ENCODE measurements at regions not wholly inside any gene's neighbourhood (a gene's known extent, or its start where the extent isn't known, plus 50 kb on each side); places are given as distances from the start of the nearest gene placed in this dataset.
A peak's percentile ranks its signal among the peaks of the same experiment; 100 is the strongest.
"Not testable (repeated sequence)": the region's sequence is repeated elsewhere in the genome, so short reads cannot be mapped to it uniquely, and the experiment has no call there.

DNA sequence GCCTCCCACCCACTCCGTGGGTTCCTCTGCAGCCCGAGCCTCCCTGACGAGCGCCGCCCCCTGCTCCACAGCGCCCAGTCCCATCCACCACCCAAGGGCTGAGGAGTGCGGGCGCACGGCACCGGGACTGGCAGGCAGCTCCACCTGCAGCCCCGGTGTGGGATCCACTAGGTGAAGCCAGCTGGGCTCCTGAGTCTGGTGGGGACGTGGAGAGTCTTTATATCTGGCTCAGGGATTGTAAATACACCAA is 134.5 kb upstream of the ATXN7L3B start:
- H3K4me1 ChIP-seq, result peaks cover 27% of the 10 kb centered on the region
- H3K9me3 ChIP-seq, result peaks cover 11% of the 10 kb centered on the region; the same call in 1 of the 3 replicates
- peak overlapping the region; percentile 80 to 97 for H3K27ac ChIP-seq
- CTCF ChIA-PET, result interaction anchor here (2.1 to 2.7 kb wide), 2 partner anchors 9 to 12 kb away, joined by 7 to 15 read pairs; no protein-coding TSS in a partner anchor
- H3K4me2 ChIP-seq, result peak overlapping the region; percentile 76
- FAIRE-seq; DNase-seq (ENCODE audit: low read depth in 1 of 2, low spot score in 1 of 2); POLR2A ChIA-PET: not testable (repeated sequence)
- ATAC-seq, result peak in 1 of 2 experiments; percentile 37; a peak in 3 of 6 replicates
- peak overlapping the region; percentile 43 for H3K4me3 ChIP-seq
- TF ChIP-seq, protein P1, sequence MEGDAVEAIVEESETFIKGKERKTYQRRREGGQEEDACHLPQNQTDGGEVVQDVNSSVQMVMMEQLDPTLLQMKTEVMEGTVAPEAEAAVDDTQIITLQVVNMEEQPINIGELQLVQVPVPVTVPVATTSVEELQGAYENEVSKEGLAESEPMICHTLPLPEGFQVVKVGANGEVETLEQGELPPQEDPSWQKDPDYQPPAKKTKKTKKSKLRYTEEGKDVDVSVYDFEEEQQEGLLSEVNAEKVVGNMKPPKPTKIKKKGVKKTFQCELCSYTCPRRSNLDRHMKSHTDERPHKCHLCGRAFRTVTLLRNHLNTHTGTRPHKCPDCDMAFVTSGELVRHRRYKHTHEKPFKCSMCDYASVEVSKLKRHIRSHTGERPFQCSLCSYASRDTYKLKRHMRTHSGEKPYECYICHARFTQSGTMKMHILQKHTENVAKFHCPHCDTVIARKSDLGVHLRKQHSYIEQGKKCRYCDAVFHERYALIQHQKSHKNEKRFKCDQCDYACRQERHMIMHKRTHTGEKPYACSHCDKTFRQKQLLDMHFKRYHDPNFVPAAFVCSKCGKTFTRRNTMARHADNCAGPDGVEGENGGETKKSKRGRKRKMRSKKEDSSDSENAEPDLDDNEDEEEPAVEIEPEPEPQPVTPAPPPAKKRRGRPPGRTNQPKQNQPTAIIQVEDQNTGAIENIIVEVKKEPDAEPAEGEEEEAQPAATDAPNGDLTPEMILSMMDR (IDR thresholded peaks at IDR 0.05), result peak; percentile 16; the same call in 1 of the 3 replicates
- WGBS (ENCODE audit: missing lambda C conversion rate), result 0% methylated on average over 6 of the region's 12 CpGs

DNA sequence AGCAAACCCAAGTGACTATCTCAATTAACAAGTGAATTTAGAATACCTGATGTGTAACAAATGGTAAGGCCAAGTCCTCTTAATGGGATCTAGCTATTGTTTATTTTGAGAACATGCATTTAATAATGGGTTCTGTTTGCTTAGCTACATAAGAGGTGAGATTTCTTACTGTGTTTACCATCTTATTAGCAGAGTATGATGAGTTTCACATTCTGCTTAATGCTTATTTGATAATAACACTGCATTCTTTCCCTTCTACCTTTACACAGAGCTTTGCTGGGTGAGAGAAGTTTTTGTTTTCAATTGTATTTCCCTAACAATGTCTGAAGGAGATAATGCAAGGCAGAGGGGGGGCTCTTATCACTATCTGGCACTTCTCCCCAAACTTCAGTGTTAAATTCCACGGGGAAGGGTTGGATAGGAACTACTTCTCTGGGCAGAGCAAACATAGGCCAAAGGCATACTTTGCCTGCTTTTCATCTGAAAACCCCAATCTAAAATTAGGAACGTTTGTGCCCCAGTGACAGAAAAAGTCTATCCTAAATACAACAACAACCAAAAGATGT is 129.0 kb upstream of the ATXN7L3B start:
- Histone ChIP-seq H3K4me1 (no peaks in the 10 kb centered on the region), H3K27ac (peak overlapping the region in 1 of 2 experiments; percentile 44; a peak in 2 of 6 replicates), H3K4me3 (no peak overlapping the region), H3K9me3 (peaks cover 3% of the 10 kb centered on the region; the same call in 1 of the 3 replicates), H3K4me2 (no peak overlapping the region)
- FAIRE-seq (peak; percentile 39), ATAC-seq (no peak), DNase-seq (ENCODE audit: low read depth in 1 of 2, low spot score in 1 of 2) (no peak)
- ChIA-PET CTCF (interaction anchor here (1.2 to 4.2 kb wide), 3 partner anchors 252 to 473 kb away, joined by 3 to 18 read pairs (median 3); no protein-coding TSS in a partner anchor), POLR2A (no interaction called here)
- TF ChIP-seq RFX5 (IDR thresholded peaks at IDR 0.05) (no peak), CBX2 (IDR thresholded peaks at IDR 0.05; ENCODE audit: borderline replicate concordance, low read depth) (no peak), ZFP36 (IDR thresholded peaks at IDR 0.05; ENCODE audit: borderline replicate concordance, partially characterized antibody) (no peak), HOXB5 (CRISPR knock-in tag; IDR thresholded peaks at IDR 0.05) (no peak), KDM1A (IDR thresholded peaks at IDR 0.05; ENCODE audit: low read depth) (no peak), BHLHE40 (IDR thresholded peaks at IDR 0.05; ENCODE audit: low read depth, low read length) (no peak), MAZ (IDR thresholded peaks at IDR 0.05; ENCODE audit: borderline replicate concordance, low read depth, low read length) (no peak), SMC3 (IDR thresholded peaks at IDR 0.05) (no peak), ZSCAN20 (CRISPR knock-in tag; IDR thresholded peaks at IDR 0.05) (no peak)
- TF ChIP-seq, protein P2, sequence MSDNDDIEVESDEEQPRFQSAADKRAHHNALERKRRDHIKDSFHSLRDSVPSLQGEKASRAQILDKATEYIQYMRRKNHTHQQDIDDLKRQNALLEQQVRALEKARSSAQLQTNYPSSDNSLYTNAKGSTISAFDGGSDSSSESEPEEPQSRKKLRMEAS (IDR thresholded peaks at IDR 0.05), result no peak
- TF ChIP-seq, protein P3, sequence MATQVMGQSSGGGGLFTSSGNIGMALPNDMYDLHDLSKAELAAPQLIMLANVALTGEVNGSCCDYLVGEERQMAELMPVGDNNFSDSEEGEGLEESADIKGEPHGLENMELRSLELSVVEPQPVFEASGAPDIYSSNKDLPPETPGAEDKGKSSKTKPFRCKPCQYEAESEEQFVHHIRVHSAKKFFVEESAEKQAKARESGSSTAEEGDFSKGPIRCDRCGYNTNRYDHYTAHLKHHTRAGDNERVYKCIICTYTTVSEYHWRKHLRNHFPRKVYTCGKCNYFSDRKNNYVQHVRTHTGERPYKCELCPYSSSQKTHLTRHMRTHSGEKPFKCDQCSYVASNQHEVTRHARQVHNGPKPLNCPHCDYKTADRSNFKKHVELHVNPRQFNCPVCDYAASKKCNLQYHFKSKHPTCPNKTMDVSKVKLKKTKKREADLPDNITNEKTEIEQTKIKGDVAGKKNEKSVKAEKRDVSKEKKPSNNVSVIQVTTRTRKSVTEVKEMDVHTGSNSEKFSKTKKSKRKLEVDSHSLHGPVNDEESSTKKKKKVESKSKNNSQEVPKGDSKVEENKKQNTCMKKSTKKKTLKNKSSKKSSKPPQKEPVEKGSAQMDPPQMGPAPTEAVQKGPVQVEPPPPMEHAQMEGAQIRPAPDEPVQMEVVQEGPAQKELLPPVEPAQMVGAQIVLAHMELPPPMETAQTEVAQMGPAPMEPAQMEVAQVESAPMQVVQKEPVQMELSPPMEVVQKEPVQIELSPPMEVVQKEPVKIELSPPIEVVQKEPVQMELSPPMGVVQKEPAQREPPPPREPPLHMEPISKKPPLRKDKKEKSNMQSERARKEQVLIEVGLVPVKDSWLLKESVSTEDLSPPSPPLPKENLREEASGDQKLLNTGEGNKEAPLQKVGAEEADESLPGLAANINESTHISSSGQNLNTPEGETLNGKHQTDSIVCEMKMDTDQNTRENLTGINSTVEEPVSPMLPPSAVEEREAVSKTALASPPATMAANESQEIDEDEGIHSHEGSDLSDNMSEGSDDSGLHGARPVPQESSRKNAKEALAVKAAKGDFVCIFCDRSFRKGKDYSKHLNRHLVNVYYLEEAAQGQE (IDR thresholded peaks at IDR 0.05), result no peak
- 33% methylated on average over 2 of the region's 2 CpGs for WGBS (ENCODE audit: missing lambda C conversion rate)

DNA sequence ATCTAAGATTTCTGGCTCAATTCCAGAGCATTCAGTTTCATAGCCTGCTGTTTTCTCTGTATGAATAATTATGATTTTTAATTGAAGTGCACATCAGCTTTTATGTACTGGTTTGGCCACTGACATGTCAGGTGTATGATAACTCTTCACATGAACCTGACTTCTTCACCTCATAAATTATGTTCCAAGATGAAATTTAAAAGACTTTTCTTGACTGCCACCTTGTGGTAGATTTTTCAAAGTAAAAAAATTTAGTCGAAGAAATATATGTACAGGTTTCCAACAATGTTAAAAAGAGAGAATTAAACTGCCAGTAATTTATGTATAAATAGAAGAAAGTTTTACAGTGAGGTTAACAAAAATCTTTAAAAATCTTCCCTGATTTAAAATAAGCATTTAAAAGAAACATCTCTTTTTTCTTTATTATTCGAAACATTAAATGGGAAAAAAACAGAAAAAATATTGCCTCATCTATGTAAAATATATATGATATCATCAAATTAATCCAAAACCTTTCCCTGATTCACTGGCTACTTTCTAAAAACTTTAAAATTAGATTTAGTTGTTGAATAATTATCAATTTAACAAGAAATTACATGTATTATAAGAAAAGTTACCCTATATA is 124.9 kb upstream of the ATXN7L3B start:
- DNase-seq (ENCODE audit: low read depth in 1 of 2, low spot score in 1 of 2) (peak in 1 of 2 experiments; percentile 39), ATAC-seq (peak in 1 of 2 experiments; percentile 34; a peak in 1 of 6 replicates), FAIRE-seq (peak; percentile 85)
- 44% methylated on average over 2 of the region's 2 CpGs for WGBS (ENCODE audit: missing lambda C conversion rate)
- H3K4me1 ChIP-seq, result peaks cover 4% of the 10 kb centered on the region; the same call in 1 of the 3 replicates
- ChIA-PET POLR2A (no interaction called here), CTCF (interaction anchor here (0.8 to 4.2 kb wide), 7 partner anchors 10 to 477 kb away, joined by 3 to 18 read pairs (median 6); no protein-coding TSS in a partner anchor)
- peak overlapping the region in 1 of 2 experiments; percentile 30; a peak in 1 of 6 replicates for H3K27ac ChIP-seq
- no peak overlapping the region for H3K4me2 ChIP-seq
- no peak overlapping the region for H3K4me3 ChIP-seq
- H3K9me3 ChIP-seq, result no peaks in the 10 kb centered on the region
- no peak for TF ChIP-seq CBX2 (IDR thresholded peaks at IDR 0.05; ENCODE audit: borderline replicate concordance, low read depth)
- no peak for TF ChIP-seq NR3C1 (IDR thresholded peaks at IDR 0.05)
- TF ChIP-seq, protein P4, sequence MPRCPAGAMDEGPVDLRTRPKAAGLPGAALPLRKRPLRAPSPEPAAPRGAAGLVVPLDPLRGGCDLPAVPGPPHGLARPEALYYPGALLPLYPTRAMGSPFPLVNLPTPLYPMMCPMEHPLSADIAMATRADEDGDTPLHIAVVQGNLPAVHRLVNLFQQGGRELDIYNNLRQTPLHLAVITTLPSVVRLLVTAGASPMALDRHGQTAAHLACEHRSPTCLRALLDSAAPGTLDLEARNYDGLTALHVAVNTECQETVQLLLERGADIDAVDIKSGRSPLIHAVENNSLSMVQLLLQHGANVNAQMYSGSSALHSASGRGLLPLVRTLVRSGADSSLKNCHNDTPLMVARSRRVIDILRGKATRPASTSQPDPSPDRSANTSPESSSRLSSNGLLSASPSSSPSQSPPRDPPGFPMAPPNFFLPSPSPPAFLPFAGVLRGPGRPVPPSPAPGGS (IDR thresholded peaks at IDR 0.05), result no peak
- TF ChIP-seq, protein P1 (IDR thresholded peaks at IDR 0.05), result peak; percentile 71
- no peak for TF ChIP-seq EHMT2 (IDR thresholded peaks at IDR 0.05; ENCODE audit: low read depth)
- peak; percentile 62 to 75 for TF ChIP-seq RAD21 (conservative IDR thresholded peaks at IDR 0.05 in 1 of 2, IDR thresholded peaks at IDR 0.05 in 1 of 2)
- TF ChIP-seq RARB (CRISPR knock-in tag; IDR thresholded peaks at IDR 0.05), result no peak
- TF ChIP-seq MAFK (IDR thresholded peaks at IDR 0.05; ENCODE audit: partially characterized antibody), result no peak
- TF ChIP-seq CHD2 (IDR thresholded peaks at IDR 0.05; ENCODE audit: low read length, partially characterized antibody), result no peak
- TF ChIP-seq SMC3 (IDR thresholded peaks at IDR 0.05), result peak; percentile 79
- no peak for TF ChIP-seq BHLHE40 (IDR thresholded peaks at IDR 0.05; ENCODE audit: low read depth, low read length)

Measured in A549 (cell line).